OCI-LY1 (cell line): ENCODE measurements at regions not wholly inside any gene's neighbourhood (a gene's known extent, or its start where the extent isn't known, plus 50 kb on each side); places are given as distances from the start of the nearest gene placed in this dataset.

Experiments
- CTCF ChIP-seq: fragments of 200-600 bp; sonication (generic), shearing (Covaris generic); IDR thresholded peaks from 2 replicates; pipeline ENCODE4 v1.5.1; 2017; ENCODE audit warnings: mild to moderate bottlenecking, antibody characterized with exemption, low read length, moderate library complexity, mixed read lengths
- EZH2 ChIP-seq: fragments of 200-600 bp; sonication (generic), shearing (Covaris generic); IDR thresholded peaks from 2 replicates; pipeline ENCODE4 v1.8.0; 2017; ENCODE audit warnings: borderline replicate concordance, mixed run types, mild to moderate bottlenecking, antibody characterized with exemption, low read length, moderate library complexity, mixed read lengths

GRCh38 chr9:102237520-102237919 is 499.1 kb upstream of the GRIN3A start:
- TF ChIP-seq CTCF = no peak
- no peak for TF ChIP-seq EZH2
